22Rv1 (cell line): ENCODE measurements at regions not wholly inside any gene's neighbourhood (a gene's known extent, or its start where the extent isn't known, plus 50 kb on each side); places are given as distances from the start of the nearest gene placed in this dataset.
"Not testable (repeated sequence)": the region's sequence is repeated elsewhere in the genome, so short reads cannot be mapped to it uniquely, and the experiment has no call there.

ENCODE experiments used
- H3K27ac ChIP-seq: fragments of 450-650 bp; 2 replicates; pipeline ENCODE4 v1.5.1; 2017
- ZFX ChIP-seq: fragments of 450-650 bp; IDR thresholded peaks from 2 replicates; pipeline ENCODE4 v1.6.1; 2017; ENCODE audit warnings: antibody characterized with exemption, borderline replicate concordance
- TF ChIP-seq, protein P1 (sequence below): fragments of 450-650 bp; IDR thresholded peaks from 2 replicates; pipeline ENCODE4 v1.5.1; 2017; ENCODE audit warnings: mild to moderate bottlenecking

DNA sequence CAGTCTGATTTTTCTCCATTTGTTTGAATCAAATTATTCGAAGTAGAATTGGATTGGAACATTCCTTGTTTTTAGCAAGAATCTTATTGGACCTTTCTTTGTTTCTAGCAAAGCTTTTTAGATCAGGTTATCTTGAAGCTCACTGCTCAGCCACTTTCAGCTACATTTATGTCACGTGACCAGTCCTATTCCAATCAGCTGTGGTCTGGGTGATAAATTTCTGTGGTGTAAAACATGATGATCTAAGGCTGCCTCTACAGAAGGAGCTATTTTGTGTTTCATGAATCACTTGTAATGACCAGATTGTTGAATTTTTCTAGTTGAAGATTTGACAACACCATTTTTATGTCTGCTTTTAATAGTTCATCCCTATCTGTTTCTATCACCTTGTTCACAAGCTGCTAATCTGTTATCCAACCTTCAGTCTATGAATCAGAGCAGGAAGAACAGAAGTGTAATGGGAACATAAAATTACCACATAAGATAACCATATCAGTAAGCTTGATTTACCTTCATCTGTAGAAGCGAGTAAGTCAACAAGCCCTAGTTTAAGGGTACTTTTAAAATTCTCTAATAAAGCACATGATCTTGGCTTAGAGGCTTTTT is 101.0 kb upstream of the MAP3K7 start:
- TF ChIP-seq, protein P1, sequence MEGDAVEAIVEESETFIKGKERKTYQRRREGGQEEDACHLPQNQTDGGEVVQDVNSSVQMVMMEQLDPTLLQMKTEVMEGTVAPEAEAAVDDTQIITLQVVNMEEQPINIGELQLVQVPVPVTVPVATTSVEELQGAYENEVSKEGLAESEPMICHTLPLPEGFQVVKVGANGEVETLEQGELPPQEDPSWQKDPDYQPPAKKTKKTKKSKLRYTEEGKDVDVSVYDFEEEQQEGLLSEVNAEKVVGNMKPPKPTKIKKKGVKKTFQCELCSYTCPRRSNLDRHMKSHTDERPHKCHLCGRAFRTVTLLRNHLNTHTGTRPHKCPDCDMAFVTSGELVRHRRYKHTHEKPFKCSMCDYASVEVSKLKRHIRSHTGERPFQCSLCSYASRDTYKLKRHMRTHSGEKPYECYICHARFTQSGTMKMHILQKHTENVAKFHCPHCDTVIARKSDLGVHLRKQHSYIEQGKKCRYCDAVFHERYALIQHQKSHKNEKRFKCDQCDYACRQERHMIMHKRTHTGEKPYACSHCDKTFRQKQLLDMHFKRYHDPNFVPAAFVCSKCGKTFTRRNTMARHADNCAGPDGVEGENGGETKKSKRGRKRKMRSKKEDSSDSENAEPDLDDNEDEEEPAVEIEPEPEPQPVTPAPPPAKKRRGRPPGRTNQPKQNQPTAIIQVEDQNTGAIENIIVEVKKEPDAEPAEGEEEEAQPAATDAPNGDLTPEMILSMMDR = no peak
- no peak for TF ChIP-seq ZFX
- no peak overlapping the region for H3K27ac ChIP-seq

DNA sequence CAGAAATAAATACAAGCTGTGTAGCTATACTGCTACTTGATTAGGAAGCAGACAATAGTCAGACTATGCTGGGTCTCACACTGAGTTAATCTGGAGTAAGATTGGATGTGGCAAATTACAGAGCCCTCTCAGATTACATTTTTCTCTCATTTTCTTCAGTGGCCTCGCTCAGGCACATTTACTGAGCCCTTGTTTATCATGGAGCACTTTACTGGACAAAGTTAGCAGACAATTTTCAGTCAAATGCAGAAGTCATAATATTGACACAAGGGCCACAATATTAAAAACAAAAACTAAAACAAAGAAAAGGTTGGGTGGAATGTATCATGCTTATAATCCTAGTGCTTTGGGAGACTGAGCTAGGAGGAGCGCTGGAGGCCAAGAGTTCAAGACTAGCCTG is 95.0 kb upstream of the MAP3K7 start:
- TF ChIP-seq ZFX = no peak
- TF ChIP-seq, protein P1 = no peak
- no peak overlapping the region for H3K27ac ChIP-seq

DNA sequence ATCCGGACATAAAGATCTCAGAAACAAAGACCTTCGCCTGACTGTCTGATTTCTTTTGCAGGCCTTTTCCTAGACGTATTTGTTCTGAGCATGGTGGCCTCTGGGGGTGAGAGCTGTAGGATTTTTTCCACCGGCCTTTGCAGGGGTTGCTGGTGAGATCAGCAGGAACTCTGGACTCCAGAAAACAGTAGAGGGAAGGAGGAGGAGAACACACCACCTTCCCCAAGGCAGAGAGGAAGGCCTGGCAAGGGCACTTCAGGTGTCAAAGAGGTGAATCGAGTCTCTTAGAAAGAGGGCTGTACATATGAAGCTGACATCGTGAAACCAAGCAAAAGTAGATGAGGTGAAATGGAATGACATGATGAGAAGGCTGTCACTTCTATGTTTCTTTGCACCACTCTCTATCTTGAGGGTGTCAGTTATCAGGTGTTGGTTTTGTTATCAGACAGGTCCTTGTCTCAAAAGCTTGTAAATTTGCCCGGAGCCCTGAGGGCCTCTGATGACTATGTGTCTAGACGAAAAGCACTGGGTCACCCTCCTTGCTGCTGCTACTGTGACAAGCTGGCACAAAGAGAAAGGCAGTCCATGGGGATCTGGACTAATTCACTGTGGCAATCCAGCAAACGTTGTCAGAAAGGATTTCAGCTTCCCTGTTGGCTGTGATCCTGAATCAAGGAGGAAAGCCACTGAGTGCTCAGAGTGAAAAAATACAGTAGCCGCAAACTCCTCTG is 91.3 kb upstream of the MAP3K7 start:
- no peak overlapping the region for H3K27ac ChIP-seq
- TF ChIP-seq, protein P1 = no peak
- no peak for TF ChIP-seq ZFX

DNA sequence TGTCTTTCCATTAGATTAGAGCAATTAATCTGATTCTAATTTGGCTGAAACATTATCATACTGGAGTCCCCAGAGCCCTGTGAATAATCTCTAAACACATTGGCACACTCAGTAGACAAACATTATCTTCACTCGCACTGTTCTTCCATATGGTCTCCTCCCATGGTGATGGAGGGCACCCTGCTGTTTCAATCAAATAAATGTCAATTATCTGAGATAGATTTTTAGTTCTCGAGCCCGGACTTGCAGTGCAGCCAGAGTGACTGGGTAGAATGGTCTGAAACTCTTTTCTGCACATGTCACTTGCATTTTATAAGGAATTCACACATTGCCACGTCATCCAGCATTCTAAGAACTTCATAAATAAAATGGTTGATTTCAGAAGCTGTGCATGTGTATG is 90.6 kb upstream of the MAP3K7 start:
- H3K27ac ChIP-seq = no peak overlapping the region
- no peak for TF ChIP-seq ZFX
- TF ChIP-seq, protein P1 = no peak

DNA sequence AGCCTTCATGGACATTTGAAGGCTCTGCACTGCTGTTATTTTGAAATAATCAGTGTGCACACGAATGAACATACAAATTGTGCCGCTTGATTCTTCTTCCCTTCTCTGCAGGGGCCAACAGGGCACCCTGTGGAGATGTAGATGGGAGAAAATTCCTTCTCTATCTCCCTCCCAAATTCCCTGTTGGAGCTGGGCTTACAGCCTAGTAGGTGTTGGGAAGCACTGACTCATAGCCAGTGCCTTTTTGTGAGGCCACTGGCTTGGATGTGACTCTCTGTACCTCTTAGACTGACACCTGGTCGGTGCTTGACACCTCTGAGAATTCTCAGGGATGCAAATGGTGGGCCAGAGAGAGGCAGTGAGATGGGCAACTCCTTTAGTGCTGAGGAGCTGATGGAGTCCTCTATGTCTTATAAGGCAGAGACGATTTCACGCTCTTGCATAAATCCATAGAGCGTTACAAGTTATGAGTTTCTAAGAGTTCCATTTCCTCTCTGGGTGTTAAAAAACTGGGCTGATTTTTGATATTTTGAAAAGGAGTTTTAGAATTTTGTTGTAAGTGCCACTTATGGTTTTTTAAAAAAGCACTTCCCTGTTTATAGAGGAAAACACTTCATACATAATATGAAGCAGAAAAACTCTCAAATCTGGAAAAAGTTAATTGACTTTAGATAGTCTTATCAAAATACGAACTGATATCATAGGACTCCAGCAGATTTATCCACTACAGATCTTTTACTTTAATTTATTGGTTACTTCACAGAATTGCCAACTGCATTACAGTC is 89.8 kb upstream of the MAP3K7 start:
- TF ChIP-seq, protein P1 = no peak
- no peak for TF ChIP-seq ZFX
- H3K27ac ChIP-seq = no peak overlapping the region

DNA sequence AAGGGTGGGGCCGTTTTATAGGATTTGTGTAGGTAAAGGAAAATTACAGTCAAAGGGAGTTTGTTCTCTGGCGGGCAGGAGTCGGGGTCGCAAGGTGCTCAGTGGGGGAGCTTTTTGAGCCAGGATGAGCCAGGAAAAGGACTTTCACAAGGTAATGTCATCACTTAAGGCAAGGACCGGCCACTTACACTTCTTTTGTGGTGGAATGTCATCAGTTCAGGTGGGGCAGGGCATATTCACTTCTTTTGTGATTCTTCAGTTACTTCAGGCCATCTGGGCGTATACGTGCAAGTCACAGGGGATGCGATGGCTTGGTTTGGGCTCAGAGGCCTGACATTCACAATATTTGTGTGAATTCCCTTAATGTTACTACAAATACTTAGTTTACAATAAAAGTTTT is 88.2 kb upstream of the MAP3K7 start:
- H3K27ac ChIP-seq = not testable (repeated sequence)

DNA sequence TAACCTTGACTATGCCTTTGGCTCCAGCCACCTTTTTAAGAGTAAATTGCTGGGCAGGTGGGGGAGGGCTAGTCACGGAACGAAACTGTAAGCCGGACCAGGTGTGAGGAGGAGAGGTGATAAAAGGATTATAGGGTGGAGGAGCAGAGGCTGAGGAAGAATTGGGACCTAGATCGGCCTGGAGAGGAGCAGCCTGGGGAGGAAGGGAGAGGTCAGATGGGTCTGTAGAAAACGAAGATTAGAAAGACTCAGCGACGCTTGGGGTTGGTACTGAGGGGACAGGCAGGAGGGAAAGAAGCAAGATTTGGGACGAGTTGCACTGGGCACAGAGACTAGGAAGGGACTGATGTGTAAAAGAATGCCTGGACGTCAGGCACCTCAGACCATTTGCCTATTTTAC is 87.2 kb upstream of the MAP3K7 start:
- not testable (repeated sequence) for H3K27ac ChIP-seq

DNA sequence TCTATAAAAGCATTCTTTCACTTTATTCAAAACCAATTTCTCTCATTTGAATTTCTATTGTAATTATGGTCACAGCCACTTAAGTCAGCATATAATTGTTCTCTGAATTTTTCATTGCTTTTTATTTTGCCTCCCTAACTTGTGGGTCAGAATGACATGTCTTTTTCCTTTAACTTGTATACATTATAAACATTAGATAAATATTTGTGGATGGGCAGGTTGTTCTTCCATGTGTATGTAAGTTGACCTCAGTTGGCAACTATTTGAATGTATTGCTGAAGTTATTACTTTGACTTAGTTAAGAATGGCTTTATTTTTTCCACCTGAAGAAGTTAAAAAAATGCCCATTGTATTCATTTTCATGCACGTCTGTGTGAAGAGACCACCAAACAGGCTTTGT is 83.0 kb upstream of the MAP3K7 start:
- no peak overlapping the region for H3K27ac ChIP-seq
- TF ChIP-seq, protein P1 = no peak
- TF ChIP-seq ZFX = no peak
